Stimulated activated naive CD4-positive, alpha-beta T cell (primary cell): ENCODE measurements at regions not wholly inside any gene's neighbourhood (a gene's known extent, or its start where the extent isn't known, plus 50 kb on each side); places are given as distances from the start of the nearest gene placed in this dataset.
A peak's percentile ranks its signal among the peaks of the same experiment; 100 is the strongest.
"Not testable (repeated sequence)": the region's sequence is repeated elsewhere in the genome, so short reads cannot be mapped to it uniquely, and the experiment has no call there.

ENCODE experiments used
- DNase-seq, 6 experiments: peaks; one replicate each; lab custom pipeline; 2025; lab: John Stamatoyannopoulos, UW

DNA sequence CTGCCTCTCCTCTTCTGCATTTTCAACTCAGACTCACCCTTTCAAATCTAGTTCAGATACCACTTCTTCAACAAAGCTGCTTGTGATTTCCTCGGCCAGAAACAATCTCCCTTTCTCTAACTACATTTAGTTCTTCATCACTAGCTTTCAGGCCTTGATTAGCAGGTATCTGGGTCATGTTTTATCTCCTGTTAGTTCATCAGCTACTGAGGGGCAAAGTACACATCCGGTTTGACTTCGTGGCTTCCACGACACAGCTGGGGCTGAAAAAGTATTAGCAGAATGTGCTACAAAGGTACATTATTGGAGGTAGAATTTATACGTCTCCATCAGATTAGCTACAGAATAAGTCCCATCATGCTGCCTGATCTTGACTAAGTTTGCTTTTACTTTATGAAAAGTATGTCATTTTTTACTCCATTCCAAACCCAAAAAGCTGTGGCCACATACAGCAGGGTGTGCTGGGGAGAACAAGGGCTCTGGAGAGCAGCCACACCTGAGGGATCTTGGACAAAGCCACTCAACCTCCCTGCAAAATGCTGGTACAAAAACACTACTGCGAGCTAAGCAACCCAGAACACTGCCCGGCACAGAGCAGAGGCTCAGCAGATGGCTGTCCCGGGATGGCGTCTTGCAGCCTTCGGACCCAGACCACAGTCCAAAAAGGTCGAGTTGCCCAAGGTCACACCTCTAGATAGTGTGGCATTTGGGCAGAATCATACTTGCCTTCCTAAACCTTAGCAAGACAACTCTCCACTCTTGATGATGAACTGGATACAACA lies 120.5 kb upstream of the PRKX start:
- DNase-seq, result not testable (repeated sequence)

DNA sequence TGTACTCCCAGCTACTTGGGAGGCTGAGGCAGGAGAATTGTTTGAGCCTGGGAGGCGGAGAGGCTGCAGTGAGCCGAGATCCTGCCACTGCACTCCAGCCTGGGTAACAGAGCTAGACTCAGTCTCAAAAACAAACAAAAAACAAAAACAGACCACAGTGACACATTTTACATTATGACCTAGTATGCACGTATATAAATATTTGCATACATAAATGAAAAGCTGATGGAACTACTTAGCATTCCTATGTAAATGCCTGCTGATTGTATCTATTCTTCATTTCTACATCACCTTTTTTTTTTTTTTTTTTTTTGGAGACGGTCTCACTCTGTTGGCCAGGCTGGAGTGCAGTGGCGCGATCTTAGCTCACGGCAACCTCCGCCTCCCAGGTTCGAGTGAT lies 116.6 kb upstream of the PRKX start:
- DNase-seq, result not testable (repeated sequence)

DNA sequence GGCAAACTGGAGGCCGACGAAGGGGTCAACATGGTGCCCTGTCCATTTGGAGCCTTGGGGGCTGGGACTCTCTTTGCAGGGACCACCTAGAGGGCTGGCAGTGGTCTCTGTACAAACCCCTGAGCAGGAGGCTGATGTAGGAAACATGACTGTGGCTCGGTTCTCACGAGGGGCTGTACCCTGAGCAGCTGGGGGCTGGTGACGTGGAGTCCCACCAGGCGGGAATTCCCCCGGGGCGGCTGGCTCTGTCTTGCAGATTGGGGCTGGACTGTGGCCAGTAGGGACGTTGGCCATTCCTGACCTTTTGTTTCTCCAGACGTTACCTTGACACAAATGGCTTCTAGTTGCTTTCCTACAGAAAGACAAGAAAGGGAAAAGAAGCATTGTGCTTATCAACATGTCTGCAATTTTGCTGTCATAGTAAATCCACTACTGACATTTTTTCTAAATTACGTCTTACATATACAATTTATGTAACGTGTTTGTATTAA lies 115.6 kb upstream of the PRKX start:
- DNase-seq, result not testable (repeated sequence)

DNA sequence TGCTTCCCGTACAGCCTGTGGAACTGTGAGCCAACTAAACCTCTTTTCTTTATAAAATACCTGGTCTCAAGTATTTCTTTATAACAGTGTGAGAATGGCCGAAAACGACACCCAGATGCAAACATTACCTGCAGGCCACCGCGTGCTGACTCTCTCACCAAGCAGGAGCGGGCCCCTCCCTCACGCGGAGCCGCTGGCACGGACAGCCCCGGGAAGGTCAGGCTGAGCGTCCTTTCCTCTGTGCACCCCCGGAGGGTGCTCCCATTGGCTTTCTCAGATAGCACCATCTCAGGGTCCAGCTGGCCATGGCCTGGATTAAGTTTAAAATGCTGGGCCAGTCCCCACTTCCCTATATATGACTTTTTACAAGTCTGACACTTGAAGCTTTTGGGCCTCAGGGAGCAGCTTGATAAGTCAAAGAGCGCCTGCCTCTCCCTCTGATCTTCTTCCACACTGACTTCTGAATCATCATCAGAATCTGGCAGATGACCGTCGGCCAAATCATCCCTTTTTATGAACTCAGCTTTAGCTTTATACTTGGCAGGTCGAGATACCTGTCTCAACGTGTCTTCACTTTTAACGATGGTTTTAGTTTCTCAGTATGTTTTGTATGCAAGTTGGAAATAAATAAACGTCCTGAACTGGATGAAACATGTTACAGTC lies 115.1 kb upstream of the PRKX start:
- not testable (repeated sequence) for DNase-seq

DNA sequence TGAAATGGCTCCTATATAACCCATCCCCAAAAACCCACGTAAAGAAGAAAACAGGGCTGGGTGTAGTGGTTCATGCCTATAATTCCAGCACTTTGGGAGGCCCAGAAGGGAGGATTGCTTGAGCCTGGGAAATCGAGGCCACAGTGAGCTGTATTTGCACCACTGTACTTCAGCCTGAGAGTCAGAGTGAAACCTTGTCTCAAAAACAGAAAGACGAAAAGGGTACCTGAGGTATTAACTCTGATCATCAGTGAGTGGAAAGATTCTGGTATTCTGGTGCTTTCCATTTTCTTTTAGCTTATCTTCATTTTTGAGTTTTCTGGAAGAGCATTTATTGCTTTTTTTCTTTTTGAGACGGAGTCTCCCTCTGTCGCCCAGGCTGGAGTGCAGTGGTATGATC lies 110.6 kb upstream of the PRKX start:
- not testable (repeated sequence) for DNase-seq

- no peak for DNase-seq
These were observed 106.7 kb upstream of the PRKX start for GRCh38 chrX:3820167-3820566.

DNA sequence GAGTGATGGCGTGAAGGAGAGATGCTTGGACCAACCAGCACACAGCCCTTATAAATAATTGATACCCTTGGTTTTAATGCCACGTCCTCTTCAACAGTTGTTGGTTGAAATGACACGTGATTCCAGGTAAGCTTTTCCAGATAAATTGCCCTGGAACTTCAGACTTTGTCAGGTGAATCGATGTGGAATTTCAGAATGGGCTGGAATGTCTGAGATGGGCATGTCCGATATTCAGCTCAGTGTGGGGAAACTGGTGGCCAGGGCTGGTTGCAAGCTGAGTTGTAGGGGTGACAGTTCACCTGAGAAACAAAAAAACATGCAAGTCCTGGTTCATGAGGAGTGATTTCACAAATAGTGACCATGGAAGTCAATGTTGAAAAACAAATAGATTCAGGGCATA lies 104.0 kb upstream of the PRKX start:
- DNase-seq, result not testable (repeated sequence)

DNA sequence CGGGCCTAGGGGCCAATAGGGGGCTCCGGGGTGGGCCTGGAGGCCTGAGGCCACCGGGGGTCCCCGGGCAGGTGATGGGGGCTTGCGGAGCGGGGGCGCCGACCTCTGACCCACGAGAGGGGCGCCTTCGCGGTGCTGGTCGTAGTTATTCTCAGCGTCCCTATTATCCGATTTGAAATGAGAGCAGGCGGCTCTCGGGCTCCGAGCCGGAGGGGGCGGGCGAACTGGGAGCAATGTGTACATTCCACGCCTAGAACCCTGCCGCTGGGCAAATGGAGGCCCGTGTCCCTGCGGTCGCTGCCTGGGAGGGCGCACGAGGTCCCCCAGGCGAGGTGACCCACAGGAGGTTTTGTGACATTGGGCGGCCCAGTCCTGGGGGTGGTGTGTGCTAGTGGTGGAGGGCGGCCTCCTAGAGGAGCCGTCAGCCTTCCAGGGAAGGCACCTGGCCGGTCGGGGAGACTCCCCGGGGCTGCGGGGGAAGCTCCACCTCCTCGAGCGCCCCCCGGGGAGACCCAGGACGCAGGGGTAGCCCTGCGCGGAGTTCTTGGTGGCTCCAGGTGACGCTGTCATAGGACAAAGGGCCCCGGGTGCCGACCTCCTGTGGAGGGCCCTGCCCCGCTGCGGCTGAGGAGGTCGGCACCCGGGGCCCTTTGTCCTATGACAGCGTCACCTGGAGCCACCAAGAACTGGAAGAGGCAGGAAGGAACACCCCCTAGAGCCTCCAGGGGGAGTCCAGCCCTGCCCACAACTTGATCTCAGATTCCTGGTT lies 102.6 kb upstream of the PRKX start:
- DNase-seq, result peak in 4 of 6 experiments; percentile 25 to 70 (median 58)

GRCh38 chrX:3811331-3812311 lies 98.2 kb upstream of the PRKX start:
- peak in 5 of 6 experiments; percentile 14 to 67 (median 29) for DNase-seq

GRCh38 chrX:3807906-3808305 lies 94.5 kb upstream of the PRKX start:
- DNase-seq, result no peak

DNA sequence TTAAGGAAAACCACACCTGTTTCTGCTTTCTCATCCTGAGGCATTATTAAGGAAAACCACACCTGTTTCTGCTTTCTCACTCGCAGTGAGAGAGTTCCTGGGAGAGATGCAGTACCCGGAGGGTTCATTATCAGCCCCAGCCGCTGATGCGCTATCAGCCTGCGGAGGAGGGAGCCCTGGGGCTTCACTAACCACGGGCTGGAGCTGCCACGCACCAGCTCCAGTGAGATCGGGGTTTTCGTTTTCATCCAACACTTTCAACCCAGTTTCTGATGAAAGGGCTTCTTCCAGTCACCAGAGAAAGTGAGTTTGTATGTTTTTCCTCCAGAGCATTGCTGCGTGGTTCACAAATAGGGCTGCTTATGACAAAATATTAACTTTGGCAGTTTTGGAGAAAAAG lies 93.2 kb upstream of the PRKX start:
- DNase-seq, result no peak

DNA sequence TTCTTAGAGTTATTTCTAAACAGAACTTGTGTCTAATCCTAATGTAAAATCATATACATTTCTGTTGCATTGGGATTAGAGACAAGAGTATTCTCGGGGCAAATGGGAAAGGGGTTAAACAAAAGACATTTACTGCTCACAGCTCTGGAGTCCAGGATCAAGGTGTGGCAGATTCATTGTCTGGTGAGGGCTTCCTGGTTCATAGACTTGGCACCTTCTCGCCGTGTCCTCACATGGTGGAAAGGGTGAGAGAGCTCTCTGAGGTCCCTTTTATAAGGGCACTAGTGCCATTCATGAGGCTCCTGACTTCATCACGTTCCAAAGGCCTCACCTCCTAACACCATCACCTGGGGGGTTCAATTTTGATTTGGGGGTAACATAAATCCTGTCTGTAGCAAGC lies 90.3 kb upstream of the PRKX start:
- DNase-seq, result no peak

GRCh38 chrX:3803305-3803704 lies 89.9 kb upstream of the PRKX start:
- no peak for DNase-seq

DNA sequence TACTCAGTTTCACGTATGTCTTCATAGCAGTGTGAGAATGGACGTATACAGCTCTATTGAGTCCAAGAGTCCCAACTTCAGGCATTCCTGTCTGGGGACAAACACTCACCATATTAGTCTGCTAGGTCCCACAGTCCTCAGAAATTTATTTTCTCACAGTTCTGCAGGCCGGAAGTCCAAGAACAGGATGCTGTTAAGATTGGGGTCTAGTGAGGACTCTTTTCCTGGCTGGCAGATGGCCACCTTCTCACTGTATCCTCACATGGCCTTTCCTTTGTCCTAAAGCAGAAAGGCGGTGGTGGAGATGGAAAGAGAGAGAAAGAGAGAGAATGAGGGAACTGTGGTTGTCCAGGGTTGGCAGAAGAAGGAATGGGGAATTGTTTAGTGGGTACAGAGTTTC lies 82.0 kb upstream of the PRKX start:
- not testable (repeated sequence) for DNase-seq

DNA sequence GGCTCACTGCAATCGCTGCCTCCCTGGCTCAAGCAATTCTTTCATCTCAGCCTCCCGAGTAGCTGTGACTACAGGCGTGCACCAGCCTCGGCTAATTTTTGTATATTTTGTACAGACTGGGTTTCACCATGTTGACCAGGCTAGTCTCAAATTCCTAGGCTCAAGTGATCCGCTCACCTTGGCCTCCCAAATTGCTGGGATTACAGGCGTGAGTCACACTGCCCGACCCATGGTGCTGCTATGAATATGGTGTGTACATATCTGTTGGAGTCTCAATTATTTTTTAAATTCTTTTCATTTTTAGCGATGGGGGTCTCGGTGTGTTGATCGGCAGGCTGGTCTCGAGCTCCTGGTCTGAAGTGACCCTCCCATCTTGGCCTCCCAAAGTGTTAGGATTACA lies 78.0 kb upstream of the PRKX start:
- DNase-seq, result no peak

- peak in 2 of 6 experiments; percentile 5 to 14 for DNase-seq
These were observed 75.2 kb upstream of the PRKX start for GRCh38 chrX:3788494-3789233.

GRCh38 chrX:3787856-3788255 lies 74.4 kb upstream of the PRKX start:
- DNase-seq, result no peak

DNA sequence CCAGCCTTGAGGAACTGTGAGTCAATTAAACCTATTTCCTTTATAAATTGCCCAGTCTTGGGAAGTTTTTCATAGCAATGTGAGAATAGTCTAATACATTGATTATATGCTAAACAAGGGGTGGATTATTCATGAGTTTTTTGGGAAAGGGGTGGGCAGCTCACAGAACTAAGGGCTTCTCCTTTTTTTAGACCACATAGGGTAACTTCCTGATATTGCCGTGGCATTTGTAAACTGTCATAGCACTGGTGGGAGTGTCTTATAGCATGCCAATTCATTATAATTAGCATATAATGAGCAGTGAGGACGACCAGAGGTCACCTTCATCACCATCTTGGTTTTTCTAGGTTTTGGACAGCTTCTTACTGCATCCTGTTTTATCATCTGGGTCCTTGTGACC lies 72.4 kb upstream of the PRKX start:
- not testable (repeated sequence) for DNase-seq

DNA sequence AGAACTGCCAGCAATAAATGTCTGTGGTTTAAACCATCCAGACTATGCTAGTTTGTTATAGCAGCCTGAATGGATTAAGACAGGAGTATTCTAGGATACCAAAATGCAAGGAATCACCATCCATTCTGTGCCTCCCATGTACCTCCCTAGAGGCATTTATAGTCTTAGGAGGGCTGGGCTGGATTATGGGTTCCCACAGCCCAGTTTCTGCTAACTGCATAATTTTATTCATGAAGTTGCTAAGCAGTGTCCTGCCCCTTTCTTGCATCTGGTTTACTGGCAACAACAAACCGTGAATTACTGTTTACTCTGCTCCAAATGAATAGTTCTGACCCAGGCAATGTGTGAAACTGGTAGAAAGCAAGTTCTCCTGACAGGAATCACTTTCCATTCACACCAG lies 67.1 kb upstream of the PRKX start:
- no peak for DNase-seq

DNA sequence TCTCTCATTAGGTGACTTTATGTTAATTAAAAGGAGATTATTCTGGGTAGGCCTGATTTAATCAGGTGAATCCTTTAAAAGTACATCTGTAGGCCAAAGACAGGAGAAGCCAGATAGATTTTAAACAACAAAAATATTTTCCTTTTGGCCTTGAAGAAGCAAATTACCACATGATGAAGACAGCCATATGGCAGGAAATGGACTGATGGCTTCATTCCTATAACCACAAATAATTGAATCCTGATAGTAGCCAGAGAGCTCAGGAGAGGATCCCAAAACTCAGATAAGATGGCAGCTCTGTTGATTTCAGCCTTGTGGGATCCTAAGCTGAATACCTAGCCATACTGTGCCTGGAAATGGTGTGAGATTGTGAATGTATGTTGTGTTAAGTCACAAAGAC lies 66.1 kb upstream of the PRKX start:
- no peak for DNase-seq

GRCh38 chrX:3777416-3777815 lies 64.0 kb upstream of the PRKX start:
- no peak for DNase-seq
